Gastroesophageal sphincter (tissue), 4 donors: ENCODE measurements at regions not wholly inside any gene's neighbourhood (a gene's known extent, or its start where the extent isn't known, plus 50 kb on each side); places are given as distances from the start of the nearest gene placed in this dataset.

ENCODE experiments used
- ATAC-seq: fragments of 150-250 bp; one replicate; pipeline ENCODE4 v1.9.1; 2016; ENCODE audit warnings: mild to moderate bottlenecking, moderate library complexity
- H3K27ac ChIP-seq, 4 donors: fragments of 200-600 bp; sonication (generic) in 3 of 4; 1 replicate in 3 of 4; 2 replicates in 1 of 4; pipeline ENCODE4 v1.5.1; 2016 to 2019
- H3K27me3 ChIP-seq: fragments of 200-600 bp; sonication (generic); one replicate; pipeline ENCODE4 v1.5.1; 2019
- H3K36me3 ChIP-seq, 2 donors: fragments of 200-600 bp; sonication (generic); one replicate each; pipeline ENCODE4 v1.5.1; 2019; ENCODE audit warnings: control low read depth in 1 of 2
- H3K4me1 ChIP-seq, 3 donors: fragments of 200-600 bp; sonication (generic); 1 replicate in 2 of 3; 2 replicates in 1 of 3; pipeline ENCODE4 v1.5.1; 2016 to 2019; ENCODE audit warnings: control low read depth in 2 of 3
- H3K4me3 ChIP-seq, 2 donors: fragments of 200-600 bp; sonication (generic); one replicate each; pipeline ENCODE4 v1.5.1; 2019; ENCODE audit warnings: mild to moderate bottlenecking in 1 of 2, moderate library complexity in 1 of 2
- H3K9me3 ChIP-seq, 3 donors: fragments of 200-600 bp; sonication (generic); one replicate each; pipeline ENCODE4 v1.5.1; 2017 to 2019; ENCODE audit warnings: control low read depth in 2 of 3
- CTCF ChIP-seq, 4 experiments: fragments of 200-600 bp in 2 of 4; fragments of 450-650 bp in 2 of 4; sonication (generic) in 1 of 4; IDR thresholded peaks; one replicate each; pipeline ENCODE4 v1.5.1; 2017 to 2019; ENCODE audit warnings: antibody characterized with exemption in 4 of 4, mild to moderate bottlenecking in 2 of 4, moderate library complexity in 2 of 4
- EP300 ChIP-seq: sonication (generic); formaldehyde crosslinking; IDR thresholded peaks from one replicate; pipeline ENCODE4 v1.6.1; 2017; ENCODE audit warnings: antibody characterized with exemption, mild to moderate bottlenecking
- POLR2A ChIP-seq, 2 donors: fragments of 450-650 bp; IDR thresholded peaks; one replicate each; pipeline ENCODE4 v1.6.1; 2017; ENCODE audit warnings: antibody characterized with exemption in 2 of 2, mild to moderate bottlenecking in 2 of 2, moderate library complexity in 1 of 2
- POLR2AphosphoS5 ChIP-seq: sonication (generic); formaldehyde crosslinking; IDR thresholded peaks from one replicate; pipeline ENCODE4 v1.6.1; 2017; ENCODE audit warnings: antibody characterized with exemption
- WGBS, 2 donors: methylation state at CpG; one replicate each; pipeline ENCODE4 v1.1.5; 2018; ENCODE audit warnings: low coverage in 1 of 2; 5-methylcytosine and 5-hydroxymethylcytosine counted together

- Histone ChIP-seq H3K4me1 (no peaks in the 10 kb centered on the region), H3K36me3 (no peaks in the 10 kb centered on the region), H3K27me3 (no peaks in the 10 kb centered on the region), H3K4me3 (no peak overlapping the region), H3K9me3 (no peaks in the 10 kb centered on the region), H3K27ac (no peak overlapping the region)
- ATAC-seq, result no peak
- TF ChIP-seq CTCF (IDR thresholded peaks at IDR 0.05) (no peak), POLR2A (IDR thresholded peaks at IDR 0.05) (no peak), EP300 (no peak), POLR2AphosphoS5 (no peak)
Observed at GRCh38 chr18:37712776-37713175, 147.2 kb upstream of the CELF4 start.

- no peak for ATAC-seq
- Histone ChIP-seq H3K36me3 (no peaks in the 10 kb centered on the region), H3K4me1 (no peaks in the 10 kb centered on the region), H3K4me3 (no peak overlapping the region), H3K9me3 (no peaks in the 10 kb centered on the region), H3K27ac (no peak overlapping the region), H3K27me3 (no peaks in the 10 kb centered on the region)
- WGBS, 2 donors, result 52 to 70% methylated on average over 3 to 4 of the region's 4 CpGs
- TF ChIP-seq EP300 (no peak), POLR2A (IDR thresholded peaks at IDR 0.05) (no peak), POLR2AphosphoS5 (no peak), CTCF (IDR thresholded peaks at IDR 0.05) (no peak)
Observed at GRCh38 chr18:37711766-37712505, 146.3 kb upstream of the CELF4 start.

GRCh38 chr18:37710726-37711125, 145.1 kb upstream of the CELF4 start:
- Histone ChIP-seq H3K9me3 (no peaks in the 10 kb centered on the region), H3K27me3 (no peaks in the 10 kb centered on the region), H3K27ac (no peak overlapping the region), H3K36me3 (no peaks in the 10 kb centered on the region), H3K4me3 (no peak overlapping the region), H3K4me1 (no peaks in the 10 kb centered on the region)
- TF ChIP-seq POLR2AphosphoS5 (no peak), POLR2A (IDR thresholded peaks at IDR 0.05) (no peak), CTCF (IDR thresholded peaks at IDR 0.05) (no peak), EP300 (no peak)
- WGBS, 2 donors, result 64% methylated on average over 1 of the region's 1 CpG; no CpG with 5 or more reads in 1 of the 2 donors
- ATAC-seq, result no peak

- Histone ChIP-seq H3K9me3 (no peaks in the 10 kb centered on the region), H3K36me3 (no peaks in the 10 kb centered on the region), H3K27ac (no peak overlapping the region), H3K4me1 (no peaks in the 10 kb centered on the region), H3K27me3 (no peaks in the 10 kb centered on the region), H3K4me3 (no peak overlapping the region)
- 67 to 73% methylated on average over 2 of the region's 2 CpGs for WGBS, 2 donors
- ATAC-seq, result no peak
- TF ChIP-seq CTCF (IDR thresholded peaks at IDR 0.05) (no peak), EP300 (no peak), POLR2A (IDR thresholded peaks at IDR 0.05) (no peak), POLR2AphosphoS5 (no peak)
Observed at GRCh38 chr18:37709740-37710139, 144.1 kb upstream of the CELF4 start.

- H3K27me3 ChIP-seq, result no peaks in the 10 kb centered on the region
- WGBS, 2 donors, result 76 to 90% methylated on average over 3 to 7 of the region's 7 CpGs
- no peaks in the 10 kb centered on the region for H3K4me1 ChIP-seq
- TF ChIP-seq CTCF (IDR thresholded peaks at IDR 0.05) (no peak), EP300 (no peak), POLR2AphosphoS5 (no peak), POLR2A (IDR thresholded peaks at IDR 0.05) (no peak)
- H3K27ac ChIP-seq, result no peak overlapping the region
- no peak for ATAC-seq
- H3K9me3 ChIP-seq, result no peaks in the 10 kb centered on the region
- H3K36me3 ChIP-seq, result no peaks in the 10 kb centered on the region
- H3K4me3 ChIP-seq, result no peak overlapping the region
Observed at GRCh38 chr18:37705016-37705415, 139.4 kb upstream of the CELF4 start.
